ENCODE measurements at regions not wholly inside any gene's neighbourhood (a gene's known extent, or its start where the extent isn't known, plus 50 kb on each side); places are given as distances from the start of the nearest gene placed in this dataset.

GRCh38 chr2:196489371-196489770 lies 150.1 kb upstream of the CCDC150 start:
- Histone ChIP-seq H3K27ac (no peak overlapping the region), H3K4me1 (no peaks in the 10 kb centered on the region), H3K9me3 (no peaks in the 10 kb centered on the region), H3K27me3 (no peaks in the 10 kb centered on the region), H3K4me3 (no peak overlapping the region), H3K36me3 (no peaks in the 10 kb centered on the region)
- DNase-seq: no peak
- intact Hi-C loops (cut with DNase I): no loop called here
- TF ChIP-seq CTCF (IDR thresholded peaks at IDR 0.05) (no peak), POLR2A (IDR thresholded peaks at IDR 0.05) (no peak)
- 67 to 82% methylated on average over 1 of the region's 1 CpG for WGBS, 2 donors

- H3K9me3 ChIP-seq: no peaks in the 10 kb centered on the region
- intact Hi-C loops (cut with DNase I): no loop called here
- 78 to 92% methylated on average over 3 of the region's 3 CpGs for WGBS, 2 donors
- H3K27ac ChIP-seq: no peak overlapping the region
- no peak for TF ChIP-seq POLR2A (IDR thresholded peaks at IDR 0.05)
- no peak for TF ChIP-seq CTCF (IDR thresholded peaks at IDR 0.05)
- H3K36me3 ChIP-seq: no peaks in the 10 kb centered on the region
- H3K4me3 ChIP-seq: no peak overlapping the region
- DNase-seq: no peak
- no peaks in the 10 kb centered on the region for H3K4me1 ChIP-seq
- H3K27me3 ChIP-seq: no peaks in the 10 kb centered on the region
These were observed 146.6 kb upstream of the CCDC150 start for GRCh38 chr2:196492946-196493345.

- 57 to 72% methylated on average over 2 to 3 of the region's 3 CpGs for WGBS, 2 donors
- no peak for DNase-seq
- no peak overlapping the region for H3K4me3 ChIP-seq
- no peak for TF ChIP-seq POLR2A (IDR thresholded peaks at IDR 0.05)
- no peak for TF ChIP-seq CTCF (IDR thresholded peaks at IDR 0.05)
- H3K4me1 ChIP-seq: no peaks in the 10 kb centered on the region
- no peaks in the 10 kb centered on the region for H3K27me3 ChIP-seq
- H3K9me3 ChIP-seq: peaks cover 0 to 12% (median 10%) of the 10 kb centered on the region in 3 donors
- H3K36me3 ChIP-seq: no peaks in the 10 kb centered on the region
- intact Hi-C loops (cut with DNase I): no loop called here
- H3K27ac ChIP-seq: no peak overlapping the region
These were observed 140.6 kb upstream of the CCDC150 start for GRCh38 chr2:196498962-196499361.

- H3K27ac ChIP-seq: no peak overlapping the region
- no peak overlapping the region for H3K4me3 ChIP-seq
- no peaks in the 10 kb centered on the region for H3K36me3 ChIP-seq
- no peaks in the 10 kb centered on the region for H3K27me3 ChIP-seq
- H3K9me3 ChIP-seq: peaks cover 0 to 12% (median 10%) of the 10 kb centered on the region in 3 donors
- no peak for TF ChIP-seq CTCF (IDR thresholded peaks at IDR 0.05)
- TF ChIP-seq POLR2A (IDR thresholded peaks at IDR 0.05): no peak
- intact Hi-C loops (cut with DNase I): no loop called here
- H3K4me1 ChIP-seq: no peaks in the 10 kb centered on the region
- no peak for DNase-seq
- WGBS, 2 donors: 89 to 98% methylated on average over 2 of the region's 2 CpGs
These were observed 139.8 kb upstream of the CCDC150 start for GRCh38 chr2:196499686-196500085.

- TF ChIP-seq POLR2A (IDR thresholded peaks at IDR 0.05) (no peak), CTCF (IDR thresholded peaks at IDR 0.05) (no peak)
- Histone ChIP-seq H3K4me3 (no peak overlapping the region), H3K4me1 (no peaks in the 10 kb centered on the region), H3K27me3 (no peaks in the 10 kb centered on the region), H3K36me3 (no peaks in the 10 kb centered on the region), H3K9me3 (peaks cover 0 to 12% (median 10%) of the 10 kb centered on the region in 3 donors), H3K27ac (no peak overlapping the region)
- no peak for DNase-seq
- intact Hi-C loops (cut with DNase I): no loop called here
- WGBS, 2 donors: 78 to 87% methylated on average over 4 of the region's 4 CpGs
These were observed 138.7 kb upstream of the CCDC150 start for GRCh38 chr2:196500686-196501431.
